Hepatocyte (in vitro differentiated cells): ENCODE measurements at regions not wholly inside any gene's neighbourhood (a gene's known extent, or its start where the extent isn't known, plus 50 kb on each side); places are given as distances from the start of the nearest gene placed in this dataset.

Source experiments
- DNase-seq: peaks from one replicate; pipeline ENCODE4 v3.0.0-alpha.2; 2016; ENCODE audit warnings: low spot score
- H2AFZ ChIP-seq: fragments of 200-600 bp; sonication (generic); 2 replicates; pipeline ENCODE4 v1.6.0; 2016; ENCODE audit warnings: antibody characterized with exemption, mild to moderate bottlenecking
- H3K27ac ChIP-seq: fragments of 200-600 bp; sonication (generic); 2 replicates; pipeline ENCODE4 v1.5.1; 2016; ENCODE audit warnings: mild to moderate bottlenecking
- H3K27me3 ChIP-seq: fragments of 200-600 bp; sonication (generic); 2 replicates; pipeline ENCODE4 v1.6.1; 2016
- H3K36me3 ChIP-seq: fragments of 200-600 bp; sonication (generic); replicated peaks from 2 replicates; pipeline ENCODE4 v1.5.1; 2016; ENCODE audit warnings: low read depth; ENCODE audit not compliant: insufficient read depth
- H3K4me1 ChIP-seq: fragments of 200-600 bp; sonication (generic); 2 replicates; pipeline ENCODE4 v1.5.1; 2016; ENCODE audit warnings: mild to moderate bottlenecking, moderate library complexity; ENCODE audit not compliant: insufficient read depth
- H3K4me2 ChIP-seq: fragments of 200-600 bp; sonication (generic); 2 replicates; pipeline ENCODE4 v1.6.0; 2016
- H3K4me3 ChIP-seq: fragments of 200-600 bp; sonication (generic); 2 replicates; pipeline ENCODE4 v1.5.1; 2016; ENCODE audit warnings: mild to moderate bottlenecking
- H3K79me2 ChIP-seq: fragments of 200-600 bp; sonication (generic); 2 replicates; pipeline ENCODE4 v1.6.0; 2017; ENCODE audit warnings: mild to moderate bottlenecking
- H3K9me2 ChIP-seq: fragments of 200-600 bp; sonication (generic); replicated peaks from 2 replicates; pipeline ENCODE4 v1.6.0; 2017; ENCODE audit warnings: mild to moderate bottlenecking; ENCODE audit not compliant: insufficient read depth
- H3K9me3 ChIP-seq: fragments of 200-600 bp; sonication (generic); 2 replicates; pipeline ENCODE4 v1.5.1; 2016; ENCODE audit warnings: low read depth, mild to moderate bottlenecking
- H4K20me1 ChIP-seq: fragments of 200-600 bp; sonication (generic); 2 replicates; pipeline ENCODE4 v1.6.0; 2016; ENCODE audit warnings: mild to moderate bottlenecking; ENCODE audit not compliant: insufficient read depth, poor library complexity, severe bottlenecking
- EZH2 ChIP-seq: fragments of 200-600 bp; sonication (generic); IDR thresholded peaks from 2 replicates; pipeline ENCODE4 v1.6.1; 2016; ENCODE audit warnings: antibody characterized with exemption, mild to moderate bottlenecking, borderline replicate concordance
- EZH2phosphoT487 ChIP-seq: fragments of 200-600 bp; sonication (generic); IDR thresholded peaks from one replicate; pipeline ENCODE4 v1.6.1; 2018; ENCODE audit warnings: antibody characterized with exemption, mild to moderate bottlenecking, low read depth, moderate library complexity; ENCODE audit not compliant: unreplicated experiment, severe bottlenecking
- WGBS: methylation state at CpG from one replicate; pipeline ENCODE4 v1.1.6; 2016; ENCODE audit warnings: low lambda C conversion rate; ENCODE audit errors: missing lambda C conversion rate; 5-methylcytosine and 5-hydroxymethylcytosine counted together
- TF ChIP-seq, protein P1 (sequence below): fragments of 200-600 bp; sonication (generic); IDR thresholded peaks from 2 replicates; pipeline ENCODE4 v1.5.1; 2016; ENCODE audit warnings: antibody characterized with exemption, mild to moderate bottlenecking; ENCODE audit not compliant: poor library complexity

- Histone ChIP-seq H4K20me1 (no peaks in the 10 kb centered on the region), H3K27ac (no peak overlapping the region), H3K79me2 (no peaks in the 10 kb centered on the region), H2AFZ (no peak overlapping the region), H3K4me1 (no peaks in the 10 kb centered on the region), H3K9me2 (no peaks in the 10 kb centered on the region), H3K4me3 (no peak overlapping the region), H3K9me3 (no peaks in the 10 kb centered on the region), H3K27me3 (no peaks in the 10 kb centered on the region), H3K36me3 (no peaks in the 10 kb centered on the region), H3K4me2 (no peak overlapping the region)
- DNase-seq = no peak
- TF ChIP-seq EZH2phosphoT487 = no peak
- TF ChIP-seq EZH2 = no peak
Observed at GRCh38 chr12:87137220-87137619, 881.0 kb upstream of the MGAT4C start.

- H4K20me1 ChIP-seq = no peaks in the 10 kb centered on the region
- DNase-seq = peak; percentile 12
- H2AFZ ChIP-seq = no peak overlapping the region
- H3K36me3 ChIP-seq = no peaks in the 10 kb centered on the region
- TF ChIP-seq EZH2phosphoT487 (no peak), EZH2 (no peak)
- TF ChIP-seq, protein P1, sequence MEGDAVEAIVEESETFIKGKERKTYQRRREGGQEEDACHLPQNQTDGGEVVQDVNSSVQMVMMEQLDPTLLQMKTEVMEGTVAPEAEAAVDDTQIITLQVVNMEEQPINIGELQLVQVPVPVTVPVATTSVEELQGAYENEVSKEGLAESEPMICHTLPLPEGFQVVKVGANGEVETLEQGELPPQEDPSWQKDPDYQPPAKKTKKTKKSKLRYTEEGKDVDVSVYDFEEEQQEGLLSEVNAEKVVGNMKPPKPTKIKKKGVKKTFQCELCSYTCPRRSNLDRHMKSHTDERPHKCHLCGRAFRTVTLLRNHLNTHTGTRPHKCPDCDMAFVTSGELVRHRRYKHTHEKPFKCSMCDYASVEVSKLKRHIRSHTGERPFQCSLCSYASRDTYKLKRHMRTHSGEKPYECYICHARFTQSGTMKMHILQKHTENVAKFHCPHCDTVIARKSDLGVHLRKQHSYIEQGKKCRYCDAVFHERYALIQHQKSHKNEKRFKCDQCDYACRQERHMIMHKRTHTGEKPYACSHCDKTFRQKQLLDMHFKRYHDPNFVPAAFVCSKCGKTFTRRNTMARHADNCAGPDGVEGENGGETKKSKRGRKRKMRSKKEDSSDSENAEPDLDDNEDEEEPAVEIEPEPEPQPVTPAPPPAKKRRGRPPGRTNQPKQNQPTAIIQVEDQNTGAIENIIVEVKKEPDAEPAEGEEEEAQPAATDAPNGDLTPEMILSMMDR = no peak
- 32% methylated on average over 2 of the region's 2 CpGs for WGBS
- no peaks in the 10 kb centered on the region for H3K79me2 ChIP-seq
- no peaks in the 10 kb centered on the region for H3K9me2 ChIP-seq
- H3K9me3 ChIP-seq = no peaks in the 10 kb centered on the region
- no peak overlapping the region for H3K27ac ChIP-seq
- no peak overlapping the region for H3K4me3 ChIP-seq
- no peaks in the 10 kb centered on the region for H3K4me1 ChIP-seq
- H3K4me2 ChIP-seq = peak overlapping the region; percentile 48
- no peaks in the 10 kb centered on the region for H3K27me3 ChIP-seq
Observed at GRCh38 chr12:87136330-87136976, 880.3 kb upstream of the MGAT4C start.

DNA sequence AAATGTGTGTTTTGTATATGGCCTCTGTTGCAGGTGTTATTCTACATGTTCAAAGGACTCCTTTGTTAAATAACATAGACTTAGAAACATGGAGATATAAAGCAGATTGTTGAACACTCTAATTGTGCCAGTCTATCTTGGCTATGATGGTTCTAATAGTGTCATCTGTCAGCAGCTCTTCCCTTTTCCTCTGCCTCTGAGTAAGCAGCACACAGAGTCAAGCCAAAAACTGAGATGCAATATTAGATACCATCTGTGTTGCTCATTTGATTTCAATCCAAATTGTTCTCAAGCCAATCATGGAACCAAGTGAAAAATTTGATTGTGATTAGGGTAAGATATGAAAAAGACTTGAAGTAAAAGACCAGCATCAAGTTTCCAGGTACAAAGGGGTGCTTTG is 871.1 kb upstream of the MGAT4C start:
- H3K4me2 ChIP-seq = no peak overlapping the region
- no peak overlapping the region for H3K4me3 ChIP-seq
- no peak for TF ChIP-seq EZH2
- no peak for TF ChIP-seq EZH2phosphoT487
- TF ChIP-seq, protein P1 = no peak
- no peaks in the 10 kb centered on the region for H3K9me2 ChIP-seq
- DNase-seq = no peak
- no peak overlapping the region for H2AFZ ChIP-seq
- H3K27ac ChIP-seq = no peak overlapping the region
- no peaks in the 10 kb centered on the region for H3K79me2 ChIP-seq
- no peaks in the 10 kb centered on the region for H4K20me1 ChIP-seq
- H3K27me3 ChIP-seq = no peaks in the 10 kb centered on the region
- H3K9me3 ChIP-seq = no peaks in the 10 kb centered on the region
- H3K36me3 ChIP-seq = no peaks in the 10 kb centered on the region
- no peaks in the 10 kb centered on the region for H3K4me1 ChIP-seq

- Histone ChIP-seq H3K27me3 (no peaks in the 10 kb centered on the region), H3K27ac (no peak overlapping the region), H3K4me3 (no peak overlapping the region), H2AFZ (no peak overlapping the region), H3K4me1 (no peaks in the 10 kb centered on the region), H3K9me3 (no peaks in the 10 kb centered on the region), H3K36me3 (no peaks in the 10 kb centered on the region), H3K9me2 (no peaks in the 10 kb centered on the region), H4K20me1 (no peaks in the 10 kb centered on the region), H3K79me2 (no peaks in the 10 kb centered on the region), H3K4me2 (no peak overlapping the region)
- no peak for DNase-seq
- whole genome bisulfite sequencing = 88% methylated on average over 3 of the region's 3 CpGs
- TF ChIP-seq EZH2 (no peak), EZH2phosphoT487 (no peak)
- TF ChIP-seq, protein P1 = no peak
Observed at GRCh38 chr12:87121896-87122295, 865.7 kb upstream of the MGAT4C start.
